ENCODE measurements at regions not wholly inside any gene's neighbourhood (a gene's known extent, or its start where the extent isn't known, plus 50 kb on each side); places are given as distances from the start of the nearest gene placed in this dataset.

- DNase-seq (ENCODE audit: low read depth), result no peak
Measured at GRCh38 chr2:8583400-8584173, 98.3 kb upstream of the ID2 start.

- DNase-seq (ENCODE audit: low read depth), result no peak
Measured at GRCh38 chr2:8584174-8585066, 97.4 kb upstream of the ID2 start.

DNA sequence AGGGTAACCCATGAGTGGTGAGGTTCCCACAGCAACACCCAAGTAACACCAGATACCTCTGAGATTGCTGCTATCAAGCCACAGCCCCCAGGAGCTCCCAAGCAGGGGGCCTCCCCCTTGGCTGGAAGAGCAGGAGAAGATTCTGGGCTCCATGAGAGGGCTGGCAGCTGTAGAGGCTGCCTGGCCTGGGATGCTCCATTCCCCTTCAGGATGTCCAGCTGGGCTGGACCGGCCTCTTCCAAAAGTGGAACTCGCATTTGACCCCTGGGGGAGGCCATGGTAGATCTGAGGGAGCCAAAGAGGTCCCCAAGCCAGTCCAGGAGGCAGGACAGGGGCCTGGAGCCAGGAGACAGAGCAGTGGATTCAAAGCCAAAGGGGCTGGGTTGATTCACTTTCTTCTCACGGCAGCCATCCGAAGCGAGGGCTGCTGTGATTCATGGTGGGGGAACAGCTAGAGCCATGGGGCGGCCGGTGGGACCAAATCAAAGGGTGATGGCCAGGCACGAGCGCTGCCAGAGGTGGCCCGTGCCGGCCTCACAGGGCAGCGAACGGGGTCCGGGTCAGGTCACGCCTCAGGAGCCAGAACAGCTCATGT is 95.3 kb upstream of the ID2 start:
- no peak for DNase-seq (ENCODE audit: low read depth)

DNA sequence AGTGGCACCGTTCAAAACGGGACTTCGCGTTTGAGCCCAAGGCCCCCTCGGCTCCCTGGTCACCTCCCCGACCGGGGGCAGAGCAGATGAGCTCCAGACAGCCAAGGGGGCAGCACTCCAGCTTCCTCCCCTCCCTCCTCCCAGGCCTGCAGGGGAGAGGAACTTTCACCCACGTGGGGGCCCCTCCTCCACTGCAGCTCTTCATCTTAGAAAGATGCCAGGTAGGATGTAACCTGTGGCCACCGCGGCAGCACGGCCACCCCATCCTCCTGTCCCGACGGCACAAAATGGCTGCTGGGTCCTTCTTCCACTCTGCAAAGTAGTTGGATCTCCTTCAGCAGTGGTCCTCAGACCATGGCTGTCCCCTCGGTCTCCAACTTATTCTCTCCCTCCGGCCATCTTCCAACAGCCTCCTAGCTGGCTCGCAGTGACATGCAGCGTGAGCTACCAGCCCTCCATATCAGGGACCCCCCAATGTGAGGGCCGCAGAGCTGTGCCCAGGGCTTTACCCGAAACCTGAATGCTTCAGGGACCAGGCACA is 94.5 kb upstream of the ID2 start:
- no peak for DNase-seq (ENCODE audit: low read depth)

- no peak for DNase-seq (ENCODE audit: low read depth)
Measured at GRCh38 chr2:8587920-8588830, 93.7 kb upstream of the ID2 start.

DNA sequence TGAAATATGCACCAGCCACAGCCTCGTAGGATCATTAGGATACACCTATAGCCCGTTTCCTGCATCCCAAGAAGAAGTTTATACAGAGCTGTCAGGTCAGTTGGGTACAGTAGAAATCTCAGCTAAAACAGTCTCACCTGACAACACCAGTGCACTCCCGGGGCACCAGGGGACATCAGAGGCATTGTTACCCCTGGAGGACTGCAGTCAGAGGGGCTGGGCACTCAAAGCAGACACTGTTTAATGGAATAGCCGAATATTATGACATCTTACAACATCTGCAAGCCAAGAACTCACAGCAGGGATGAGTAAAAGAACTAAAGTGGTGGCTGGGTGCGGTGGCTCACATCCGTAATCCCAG is 93.0 kb upstream of the ID2 start:
- no peak for DNase-seq (ENCODE audit: low read depth)

GRCh38 chr2:8589721-8590120 is 92.1 kb upstream of the ID2 start:
- DNase-seq (ENCODE audit: low read depth), result no peak

DNA sequence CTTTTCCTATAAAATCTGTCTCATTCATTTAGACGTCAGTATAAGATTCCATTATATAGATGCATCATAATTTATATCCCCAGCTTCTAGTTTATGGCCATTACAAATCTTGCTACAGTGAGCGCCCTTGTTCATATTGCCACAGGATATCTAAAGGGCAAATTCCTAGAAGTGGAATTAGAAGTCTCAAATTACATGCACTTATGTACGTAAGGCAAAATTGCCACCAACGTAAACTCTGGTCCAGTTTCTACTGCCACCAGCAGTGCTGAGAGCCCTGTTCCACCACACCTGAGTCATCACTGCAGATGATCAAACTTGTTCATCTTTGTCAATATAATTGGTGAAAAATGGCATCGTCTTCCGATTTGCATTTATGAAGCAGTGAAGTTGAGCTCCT is 90.9 kb upstream of the ID2 start:
- no peak for DNase-seq (ENCODE audit: low read depth)

DNA sequence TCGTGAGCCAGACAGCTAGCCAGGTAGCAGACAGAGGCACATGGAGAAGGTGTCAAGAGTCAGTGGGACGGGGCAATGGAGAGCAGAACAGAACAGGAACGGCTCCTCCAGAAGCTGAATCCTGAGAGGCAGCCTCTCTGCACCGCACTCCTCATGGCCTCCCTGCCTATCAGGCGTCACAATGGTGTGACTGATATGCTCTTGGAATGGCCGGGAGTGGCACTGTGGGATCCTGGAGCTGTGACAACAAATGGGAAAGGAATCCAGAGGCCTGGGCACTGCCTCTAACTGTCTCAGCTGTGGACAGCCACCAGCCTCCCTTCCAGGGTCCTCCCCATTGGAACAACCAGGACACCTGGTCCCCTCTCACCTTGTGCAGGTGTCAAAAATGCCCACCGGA is 89.1 kb upstream of the ID2 start:
- no peak for DNase-seq (ENCODE audit: low read depth)

- no peak for DNase-seq (ENCODE audit: low read depth)
Measured at GRCh38 chr2:8593243-8593642, 88.6 kb upstream of the ID2 start.

- DNase-seq (ENCODE audit: low read depth), result no peak
Measured at GRCh38 chr2:8594731-8595427, 87.0 kb upstream of the ID2 start.

- no peak for DNase-seq (ENCODE audit: low read depth)
Measured at GRCh38 chr2:8595428-8595805, 86.4 kb upstream of the ID2 start.

- no peak for DNase-seq (ENCODE audit: low read depth)
Measured at GRCh38 chr2:8595811-8596600, 85.8 kb upstream of the ID2 start.

DNA sequence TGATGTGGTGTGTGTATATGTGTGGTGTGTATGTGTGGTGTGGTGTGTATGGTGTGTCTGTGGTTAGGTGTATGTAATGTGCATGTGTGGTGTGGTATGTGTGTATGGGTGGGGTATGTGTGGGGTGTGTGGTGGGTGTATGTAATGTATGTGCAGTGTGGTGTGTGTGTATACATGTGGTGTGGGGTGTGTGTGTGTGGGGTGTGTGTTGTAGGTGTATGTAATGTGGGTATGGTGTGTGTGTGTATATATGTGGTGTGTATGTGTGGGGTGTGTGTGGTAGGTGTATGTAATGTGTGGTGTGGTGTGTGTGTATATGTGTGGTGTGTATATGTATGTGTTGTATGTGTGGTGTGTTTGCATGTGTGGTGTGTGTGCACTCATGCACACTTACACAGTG is 84.8 kb upstream of the ID2 start:
- DNase-seq (ENCODE audit: low read depth), result no peak

DNA sequence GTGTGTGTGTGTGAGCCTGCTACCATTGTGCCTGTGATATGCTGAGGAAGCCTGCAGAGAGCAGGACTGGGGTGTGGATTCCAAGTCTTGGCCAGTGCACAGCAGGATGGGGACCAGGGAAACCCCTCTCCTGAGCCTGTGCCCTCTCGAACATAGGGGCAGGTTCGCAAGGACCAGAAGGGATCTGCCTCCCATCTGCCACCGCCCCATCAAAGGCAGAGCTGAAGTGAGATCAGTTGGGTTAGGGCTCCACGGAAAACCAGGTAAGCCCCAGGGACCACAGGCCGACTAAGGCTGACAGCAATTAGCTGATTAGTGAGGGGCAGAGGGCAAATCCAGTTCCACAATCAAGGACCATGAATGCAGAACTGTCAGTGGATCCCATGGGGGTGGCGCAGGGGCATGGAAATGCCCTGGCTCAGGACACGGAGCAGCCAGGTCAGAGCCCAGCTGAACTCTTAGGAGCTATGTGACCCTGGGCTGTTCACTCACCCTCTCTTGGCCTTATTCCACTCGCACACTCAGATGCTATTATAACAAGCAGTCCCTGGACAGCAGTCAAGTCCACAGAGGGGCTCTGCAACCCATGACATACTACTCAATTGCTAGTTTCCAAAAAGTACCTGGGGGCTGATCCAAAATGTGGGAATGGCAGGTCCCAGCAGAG is 84.2 kb upstream of the ID2 start:
- DNase-seq (ENCODE audit: low read depth), result no peak

DNA sequence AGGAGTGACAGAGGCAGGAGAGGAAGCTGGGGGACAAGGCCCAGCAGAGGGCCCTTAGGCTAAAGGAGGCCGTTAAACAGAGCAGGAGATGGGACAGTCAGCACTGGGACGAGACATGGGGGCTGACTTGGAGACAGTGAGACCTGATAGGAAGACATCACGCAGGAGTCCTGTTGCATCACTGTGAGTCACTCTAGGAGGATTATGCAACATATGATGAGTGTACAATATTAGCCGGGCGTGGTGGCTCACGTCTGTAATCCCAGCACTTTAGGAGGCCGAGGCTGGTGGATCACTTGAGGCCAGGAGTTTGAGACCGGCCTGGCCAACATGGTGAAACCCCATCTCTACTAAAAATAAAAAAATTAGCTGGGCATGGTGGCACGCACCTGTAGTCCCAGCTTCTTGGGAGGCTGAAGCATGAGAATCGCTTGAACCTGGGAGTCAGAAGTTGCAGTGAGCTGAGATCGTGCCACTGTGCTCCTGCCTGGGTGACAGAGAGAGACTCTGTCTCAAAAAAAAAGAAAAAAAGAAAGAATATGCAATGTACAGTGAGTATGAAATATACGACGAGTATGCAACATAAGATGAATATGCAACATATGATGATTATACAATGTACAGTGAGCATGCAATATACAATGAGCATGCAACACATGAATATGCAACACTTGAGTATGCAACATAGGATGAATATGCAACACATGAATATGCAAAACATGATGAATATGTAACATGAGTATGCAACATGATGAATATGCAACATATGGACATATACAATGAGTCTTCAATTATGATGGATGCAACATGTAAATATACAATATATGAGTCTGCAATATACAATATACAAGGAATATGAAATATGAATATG is 83.3 kb upstream of the ID2 start:
- peak; percentile 95 for DNase-seq (ENCODE audit: low read depth)

- DNase-seq (ENCODE audit: low read depth), result no peak
Measured at GRCh38 chr2:8599421-8600242, 82.2 kb upstream of the ID2 start.

All from HT1080 (cell line).